ENCODE measurements at regions not wholly inside any gene's neighbourhood (a gene's known extent, or its start where the extent isn't known, plus 50 kb on each side); places are given as distances from the start of the nearest gene placed in this dataset.

DNA sequence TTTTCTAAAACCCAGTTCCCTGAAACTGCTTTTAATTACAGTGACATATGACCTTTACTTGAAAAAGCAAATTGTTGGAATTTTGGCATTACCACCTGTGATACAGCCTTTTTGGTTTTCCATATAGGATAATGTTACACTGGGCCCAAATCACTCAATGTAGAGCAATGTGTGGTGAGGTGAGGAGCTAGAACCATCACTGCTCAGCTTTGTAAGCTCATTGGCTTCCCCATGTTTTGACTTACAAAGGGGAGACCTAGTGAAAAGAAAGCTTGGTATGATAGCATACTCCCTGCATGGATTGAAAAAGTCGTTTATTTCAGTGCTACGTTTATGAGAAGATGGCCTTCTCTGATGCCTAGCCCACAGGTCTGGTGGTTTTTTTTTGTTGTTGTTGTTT, 470.4 kb upstream of the EPHA7 start:
- TF ChIP-seq, protein P1, sequence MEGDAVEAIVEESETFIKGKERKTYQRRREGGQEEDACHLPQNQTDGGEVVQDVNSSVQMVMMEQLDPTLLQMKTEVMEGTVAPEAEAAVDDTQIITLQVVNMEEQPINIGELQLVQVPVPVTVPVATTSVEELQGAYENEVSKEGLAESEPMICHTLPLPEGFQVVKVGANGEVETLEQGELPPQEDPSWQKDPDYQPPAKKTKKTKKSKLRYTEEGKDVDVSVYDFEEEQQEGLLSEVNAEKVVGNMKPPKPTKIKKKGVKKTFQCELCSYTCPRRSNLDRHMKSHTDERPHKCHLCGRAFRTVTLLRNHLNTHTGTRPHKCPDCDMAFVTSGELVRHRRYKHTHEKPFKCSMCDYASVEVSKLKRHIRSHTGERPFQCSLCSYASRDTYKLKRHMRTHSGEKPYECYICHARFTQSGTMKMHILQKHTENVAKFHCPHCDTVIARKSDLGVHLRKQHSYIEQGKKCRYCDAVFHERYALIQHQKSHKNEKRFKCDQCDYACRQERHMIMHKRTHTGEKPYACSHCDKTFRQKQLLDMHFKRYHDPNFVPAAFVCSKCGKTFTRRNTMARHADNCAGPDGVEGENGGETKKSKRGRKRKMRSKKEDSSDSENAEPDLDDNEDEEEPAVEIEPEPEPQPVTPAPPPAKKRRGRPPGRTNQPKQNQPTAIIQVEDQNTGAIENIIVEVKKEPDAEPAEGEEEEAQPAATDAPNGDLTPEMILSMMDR (IDR thresholded peaks at IDR 0.05; ENCODE audit: low read depth, low read length, missing control alignments) = no peak
- in situ Hi-C loops (cut with HindIII; ENCODE audit: low pct_ligation_motif_present, low sequenced_read_pairs) = no loop called here

DNA sequence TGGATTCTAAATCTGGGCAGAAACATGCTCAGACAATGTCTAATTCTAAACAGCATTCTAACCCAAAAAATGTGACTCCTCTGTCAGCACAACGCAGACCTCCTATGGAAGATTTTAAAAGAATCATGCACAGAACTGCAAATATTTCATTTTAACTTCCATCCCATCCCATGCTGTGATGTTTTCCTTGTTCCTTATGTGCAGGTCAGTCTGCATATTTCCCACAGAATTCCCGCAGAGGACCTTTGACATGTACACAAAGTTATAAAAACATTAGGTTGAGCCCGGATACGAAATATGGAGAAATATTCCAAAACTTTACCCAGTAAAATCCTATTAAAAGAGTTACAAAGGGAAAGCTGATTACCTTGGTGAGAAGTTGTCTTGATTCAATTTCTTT, 467.1 kb upstream of the EPHA7 start:
- TF ChIP-seq, protein P1 (IDR thresholded peaks at IDR 0.05; ENCODE audit: low read depth, low read length, missing control alignments) = no peak
- DNase-seq = peak; percentile 9
- no peaks in the 10 kb centered on the region for H3K36me3 ChIP-seq (replicated peaks)
- H3K27me3 ChIP-seq (replicated peaks) = no peaks in the 10 kb centered on the region
- H3K4me3 ChIP-seq (ENCODE audit: low read depth, low read length) = no peak overlapping the region
- in situ Hi-C loops (cut with HindIII; ENCODE audit: low pct_ligation_motif_present, low sequenced_read_pairs) = no loop called here
- H3K27ac ChIP-seq = peak overlapping the region; percentile 30

More for the DNA sequence above, 470.4 kb upstream of the EPHA7 start:
- H3K36me3 ChIP-seq (replicated peaks) = no peaks in the 10 kb centered on the region
- no peak overlapping the region for H3K27ac ChIP-seq
- H3K27me3 ChIP-seq (replicated peaks) = no peaks in the 10 kb centered on the region
- DNase-seq = no peak
- H3K4me3 ChIP-seq (ENCODE audit: low read depth, low read length) = no peak overlapping the region

DNA sequence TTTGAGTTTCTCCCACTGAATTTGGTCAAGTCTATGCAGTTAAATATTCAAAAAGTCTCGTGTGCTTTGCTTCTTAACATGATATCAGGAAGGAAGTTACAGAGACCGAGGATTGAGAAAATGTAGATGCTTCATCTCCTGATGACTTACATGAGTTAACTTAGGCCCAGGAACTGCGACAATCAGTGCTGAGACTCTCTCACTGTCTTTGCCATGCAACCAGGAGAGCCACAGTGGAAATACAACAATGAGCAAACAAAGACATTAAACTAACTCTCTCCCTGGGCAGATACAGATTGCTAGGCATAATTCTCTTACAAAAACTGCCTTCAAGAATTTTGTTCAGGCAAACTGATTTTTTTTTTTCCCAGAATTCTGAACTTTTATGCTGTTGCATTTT, 440.6 kb upstream of the EPHA7 start:
- H3K27ac ChIP-seq = no peak overlapping the region
- no peak overlapping the region for H3K4me3 ChIP-seq (ENCODE audit: low read depth, low read length)
- TF ChIP-seq, protein P1 (IDR thresholded peaks at IDR 0.05; ENCODE audit: low read depth, low read length, missing control alignments) = no peak
- no peaks in the 10 kb centered on the region for H3K27me3 ChIP-seq (replicated peaks)
- no peak for DNase-seq
- in situ Hi-C loops (cut with HindIII; ENCODE audit: low pct_ligation_motif_present, low sequenced_read_pairs) = no loop called here
- no peaks in the 10 kb centered on the region for H3K36me3 ChIP-seq (replicated peaks)

DNA sequence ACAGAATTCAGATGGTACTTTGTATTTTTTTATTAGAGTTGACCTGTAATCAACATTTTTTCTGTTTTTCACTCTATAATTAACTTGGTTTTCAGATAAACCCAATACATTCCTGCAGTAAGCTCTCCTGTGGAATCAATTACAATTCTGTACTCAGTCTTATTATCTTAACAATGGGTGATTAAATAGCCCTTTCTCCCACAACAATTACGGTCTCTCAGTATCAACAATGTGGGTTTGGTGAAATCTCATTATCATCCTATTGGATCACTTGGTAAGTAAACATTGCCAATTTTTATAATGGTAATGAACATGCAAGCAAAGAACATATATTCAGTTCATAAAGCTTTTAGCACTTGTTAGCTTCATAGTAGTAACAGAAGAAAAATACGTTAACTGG, 438.9 kb upstream of the EPHA7 start:
- in situ Hi-C loops (cut with HindIII; ENCODE audit: low pct_ligation_motif_present, low sequenced_read_pairs) = no loop called here
- no peak for DNase-seq
- no peaks in the 10 kb centered on the region for H3K36me3 ChIP-seq (replicated peaks)
- H3K27ac ChIP-seq = no peak overlapping the region
- H3K27me3 ChIP-seq (replicated peaks) = no peaks in the 10 kb centered on the region
- H3K4me3 ChIP-seq (ENCODE audit: low read depth, low read length) = no peak overlapping the region
- TF ChIP-seq, protein P1 (IDR thresholded peaks at IDR 0.05; ENCODE audit: low read depth, low read length, missing control alignments) = no peak

DNA sequence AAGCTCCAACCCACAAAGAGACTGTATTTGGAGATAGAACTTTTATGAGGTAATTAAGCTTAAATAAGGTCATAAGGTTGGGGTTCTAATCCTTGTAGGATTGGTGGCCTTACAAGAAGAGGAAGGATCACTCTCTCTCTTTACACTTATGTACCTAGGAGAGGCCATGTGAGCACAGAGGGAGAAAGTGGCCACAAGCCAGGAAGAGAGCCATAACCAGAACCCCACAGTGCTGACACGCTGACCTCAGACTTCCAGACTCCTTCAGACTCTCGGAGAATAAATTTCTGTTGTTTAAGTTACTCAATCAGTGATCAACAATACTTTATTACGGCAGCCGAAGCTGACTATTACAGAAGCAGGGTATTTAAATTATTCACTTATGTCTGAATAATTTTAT, 430.5 kb upstream of the EPHA7 start:
- TF ChIP-seq, protein P1 (IDR thresholded peaks at IDR 0.05; ENCODE audit: low read depth, low read length, missing control alignments) = no peak

DNA sequence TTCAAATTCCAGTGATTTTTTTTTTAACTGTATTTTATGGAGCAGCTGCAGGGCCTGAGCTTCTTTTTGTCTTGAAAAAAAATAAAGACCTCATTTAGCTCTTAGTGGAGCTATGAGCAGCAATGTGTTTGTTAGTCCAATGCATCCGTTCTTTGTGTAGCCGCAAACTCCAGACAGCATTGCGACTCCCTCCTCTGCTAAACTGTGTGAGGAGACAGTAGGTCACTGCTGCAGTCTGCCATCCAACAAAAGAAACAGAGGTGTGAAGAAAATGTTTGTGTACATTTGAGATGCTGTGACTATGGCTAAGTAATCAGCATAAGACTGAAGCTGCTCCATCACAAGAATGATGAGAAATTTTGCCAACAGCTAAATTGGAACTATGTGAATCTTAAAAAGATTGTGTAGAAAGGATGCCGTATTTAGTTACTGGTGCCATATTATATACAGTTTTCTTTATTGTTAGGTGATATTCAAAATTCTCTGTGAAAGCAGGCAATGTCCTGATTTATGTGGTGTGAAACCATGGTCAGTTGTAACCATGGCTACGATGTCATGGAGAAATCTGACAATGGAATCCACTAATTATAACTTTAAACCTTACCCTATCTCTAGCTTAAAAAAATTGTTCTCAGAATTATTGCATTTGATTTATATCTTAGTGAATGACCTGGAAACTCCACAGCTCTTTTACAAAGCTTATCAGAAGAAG, 428.8 kb upstream of the EPHA7 start:
- H3K4me3 ChIP-seq (ENCODE audit: low read depth, low read length) = no peak overlapping the region
- no peak for DNase-seq
- in situ Hi-C loops (cut with HindIII; ENCODE audit: low pct_ligation_motif_present, low sequenced_read_pairs) = no loop called here
- no peaks in the 10 kb centered on the region for H3K27me3 ChIP-seq (replicated peaks)
- H3K27ac ChIP-seq = no peak overlapping the region
- no peaks in the 10 kb centered on the region for H3K36me3 ChIP-seq (replicated peaks)
- TF ChIP-seq, protein P1 (IDR thresholded peaks at IDR 0.05; ENCODE audit: low read depth, low read length, missing control alignments) = no peak

More for the DNA sequence above, 430.5 kb upstream of the EPHA7 start:
- no peak overlapping the region for H3K27ac ChIP-seq
- no peaks in the 10 kb centered on the region for H3K27me3 ChIP-seq (replicated peaks)
- in situ Hi-C loops (cut with HindIII; ENCODE audit: low pct_ligation_motif_present, low sequenced_read_pairs) = no loop called here
- H3K4me3 ChIP-seq (ENCODE audit: low read depth, low read length) = no peak overlapping the region
- no peaks in the 10 kb centered on the region for H3K36me3 ChIP-seq (replicated peaks)
- DNase-seq = peak; percentile 10

Measured in brain microvascular endothelial cell (primary cell).